ENCODE measurements at regions not wholly inside any gene's neighbourhood (a gene's known extent, or its start where the extent isn't known, plus 50 kb on each side); places are given as distances from the start of the nearest gene placed in this dataset.

DNA sequence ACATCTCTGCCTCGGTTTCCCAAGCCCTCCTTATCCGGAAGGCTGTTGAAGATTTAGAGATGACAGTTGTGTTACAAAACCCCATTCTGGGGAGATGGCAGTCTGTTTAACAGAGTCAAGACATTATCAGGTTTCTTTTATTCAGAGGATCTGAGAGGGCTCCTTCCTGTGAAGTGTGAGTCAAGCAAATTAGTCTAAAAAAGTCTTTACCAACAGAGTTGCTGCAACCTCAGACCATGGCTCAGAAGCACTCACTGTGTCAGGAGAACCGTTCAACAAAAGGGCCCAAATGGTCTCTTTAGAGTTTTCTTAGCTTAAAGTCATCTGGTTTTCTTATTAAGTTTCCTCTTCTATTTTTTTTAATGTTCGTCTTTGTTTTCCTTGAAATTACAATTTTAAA lies 717.8 kb downstream of the EPM2A start:
- no peak for DNase-seq (ENCODE audit: low read depth in 2 of 2)

DNA sequence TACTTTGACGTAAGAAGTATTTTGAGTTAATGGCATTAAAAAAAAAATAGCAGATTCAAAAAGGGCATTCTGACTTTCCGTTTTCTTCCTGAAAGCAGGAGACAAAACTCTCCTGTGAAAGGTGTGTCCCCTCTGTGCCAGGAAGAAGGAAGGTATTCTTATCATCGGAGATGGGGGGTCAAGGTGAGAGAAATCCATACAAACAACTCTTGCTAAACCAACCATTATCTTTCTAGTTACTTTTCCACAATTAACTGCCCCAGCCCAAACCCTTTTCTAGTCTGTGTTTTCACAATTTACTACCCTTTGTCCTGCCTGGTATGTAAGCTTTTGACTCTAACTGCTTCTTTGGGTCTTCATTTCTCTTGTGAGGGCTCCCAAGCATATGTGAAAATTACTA lies 717.3 kb downstream of the EPM2A start:
- no peak for DNase-seq (ENCODE audit: low read depth in 2 of 2)

DNA sequence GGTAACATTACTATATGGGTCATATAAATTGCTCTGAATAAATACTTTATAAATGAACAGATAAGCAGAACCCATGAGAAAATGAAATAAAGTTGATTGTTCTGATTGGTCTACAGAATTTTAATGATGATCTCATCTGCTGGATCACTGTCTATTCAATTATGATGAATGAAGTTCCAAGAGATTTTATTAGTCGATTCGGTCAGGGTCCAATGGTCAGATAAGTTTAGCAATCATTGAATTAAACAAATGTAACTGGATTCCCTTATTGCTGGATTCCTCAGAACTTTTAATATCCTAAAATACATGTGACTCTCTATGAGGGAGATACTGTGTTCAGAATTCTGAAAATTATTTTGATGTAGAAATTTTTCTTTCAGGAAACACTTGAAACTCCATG lies 715.2 kb downstream of the EPM2A start:
- no peak for DNase-seq (ENCODE audit: low read depth in 2 of 2)

DNA sequence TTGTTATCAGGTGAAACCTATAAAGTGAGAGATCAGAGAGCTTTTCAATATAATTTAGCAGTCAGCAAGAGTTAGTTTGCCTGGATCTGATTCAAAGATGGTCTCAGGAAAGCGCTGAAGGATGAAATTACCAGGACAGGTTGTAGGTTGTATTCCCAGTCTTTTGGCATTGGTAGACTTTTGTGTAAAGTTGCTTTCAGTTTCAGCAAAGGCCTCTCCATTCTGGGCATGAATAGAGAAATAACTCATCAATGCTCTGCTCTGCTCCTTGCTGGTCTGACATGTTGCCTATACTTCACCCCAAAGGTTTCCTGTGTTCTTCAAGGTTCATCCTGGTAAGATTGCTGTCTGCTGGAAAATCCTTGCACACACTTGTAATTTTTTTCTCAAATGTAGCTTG lies 714.8 kb downstream of the EPM2A start:
- no peak for DNase-seq (ENCODE audit: low read depth in 2 of 2)

DNA sequence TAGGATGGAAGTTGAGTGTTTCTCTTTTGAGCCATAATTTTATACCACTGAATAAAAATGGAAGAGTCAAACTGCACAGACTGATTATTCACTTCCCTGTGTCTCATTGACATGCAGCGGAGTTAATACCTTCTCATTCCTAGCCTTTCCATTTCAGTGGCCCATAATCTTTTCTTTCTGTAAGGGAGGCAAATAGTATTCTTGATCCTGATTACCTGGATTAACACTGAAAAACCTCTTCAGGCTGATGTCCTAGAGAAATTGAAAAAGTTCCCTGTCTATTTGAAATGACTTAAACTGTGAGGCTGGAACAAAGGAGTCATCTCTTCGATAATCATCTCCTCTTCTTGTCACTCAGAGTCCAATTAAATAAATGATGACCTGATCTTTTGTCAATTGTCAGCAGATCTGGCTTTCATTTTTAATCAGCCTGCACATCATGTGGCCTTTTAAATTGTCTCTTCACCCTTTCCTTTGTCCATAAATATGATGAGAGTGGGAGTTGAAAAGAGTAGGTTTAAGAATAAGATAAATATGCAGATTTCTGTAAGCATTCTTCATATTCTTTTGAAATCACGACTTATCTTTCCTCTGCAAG lies 713.0 kb downstream of the EPM2A start:
- DNase-seq (ENCODE audit: low read depth in 2 of 2): no peak

DNA sequence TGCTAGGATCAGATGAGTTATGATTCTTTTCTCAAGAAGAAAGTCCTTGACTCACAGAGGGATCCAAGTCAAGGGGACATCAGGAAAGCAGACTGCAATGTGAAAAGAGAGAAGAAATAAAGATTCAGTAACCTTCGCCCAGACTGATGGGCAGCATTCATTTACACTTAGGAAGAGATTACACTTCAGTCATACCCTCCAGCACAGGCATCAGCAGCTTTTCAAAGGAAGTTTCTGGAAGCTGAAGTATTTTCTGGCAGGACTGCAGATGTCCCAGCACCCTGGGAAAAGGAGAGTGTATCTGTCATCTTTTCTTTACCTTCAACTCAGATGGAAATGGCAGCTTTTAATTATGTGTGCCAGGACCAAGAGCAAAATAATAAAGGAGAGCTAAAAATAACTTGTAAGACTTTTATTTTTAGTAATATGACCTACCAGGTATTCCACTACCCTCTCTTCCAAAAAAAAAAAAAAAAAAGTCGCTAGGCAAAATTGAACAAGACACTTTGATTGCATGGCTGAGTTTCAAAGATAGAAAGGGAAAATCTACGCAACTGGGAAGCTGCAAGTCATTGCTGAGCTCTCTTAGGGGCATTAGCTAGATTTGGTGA lies 712.1 kb downstream of the EPM2A start:
- DNase-seq (ENCODE audit: low read depth in 2 of 2): no peak

DNA sequence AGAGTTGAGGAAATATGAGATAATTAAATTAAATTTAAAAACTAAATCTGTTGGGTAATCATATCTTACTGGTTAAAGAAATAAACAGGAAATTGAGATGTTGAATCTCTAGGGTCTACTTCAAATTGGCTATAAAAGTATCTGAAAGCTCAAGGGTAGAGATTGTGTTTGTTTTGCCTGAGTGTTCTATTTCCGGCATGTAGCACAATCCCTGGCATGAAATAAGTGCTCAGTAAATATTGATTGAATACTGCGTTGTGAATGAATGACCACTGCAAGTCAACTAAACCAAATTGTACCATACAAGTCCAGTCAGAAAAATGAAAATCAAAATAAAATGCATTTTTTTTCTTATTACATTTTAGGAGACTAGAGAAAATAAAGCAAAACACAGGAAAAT lies 709.8 kb downstream of the EPM2A start:
- no peak for DNase-seq (ENCODE audit: low read depth in 2 of 2)

DNA sequence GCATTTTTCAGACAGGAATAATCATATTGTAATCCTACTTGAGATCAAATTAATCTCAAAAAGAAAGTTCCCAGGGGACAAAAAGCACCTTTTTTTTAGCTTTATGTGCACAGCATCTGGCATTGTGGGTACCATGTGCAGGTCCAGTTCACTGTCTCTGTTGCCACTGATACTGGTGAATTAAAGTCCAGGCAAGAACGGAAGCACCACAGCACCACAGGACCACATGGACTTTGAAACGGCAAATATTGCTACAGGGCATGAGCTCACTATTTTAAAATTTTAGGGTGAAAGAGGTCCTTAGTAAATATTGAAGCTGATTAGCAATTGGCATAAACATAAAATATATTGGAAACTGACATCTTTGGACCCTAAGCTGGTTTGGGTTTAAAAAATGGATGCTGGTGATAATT lies 709.0 kb downstream of the EPM2A start:
- DNase-seq (ENCODE audit: low read depth in 2 of 2): no peak

DNA sequence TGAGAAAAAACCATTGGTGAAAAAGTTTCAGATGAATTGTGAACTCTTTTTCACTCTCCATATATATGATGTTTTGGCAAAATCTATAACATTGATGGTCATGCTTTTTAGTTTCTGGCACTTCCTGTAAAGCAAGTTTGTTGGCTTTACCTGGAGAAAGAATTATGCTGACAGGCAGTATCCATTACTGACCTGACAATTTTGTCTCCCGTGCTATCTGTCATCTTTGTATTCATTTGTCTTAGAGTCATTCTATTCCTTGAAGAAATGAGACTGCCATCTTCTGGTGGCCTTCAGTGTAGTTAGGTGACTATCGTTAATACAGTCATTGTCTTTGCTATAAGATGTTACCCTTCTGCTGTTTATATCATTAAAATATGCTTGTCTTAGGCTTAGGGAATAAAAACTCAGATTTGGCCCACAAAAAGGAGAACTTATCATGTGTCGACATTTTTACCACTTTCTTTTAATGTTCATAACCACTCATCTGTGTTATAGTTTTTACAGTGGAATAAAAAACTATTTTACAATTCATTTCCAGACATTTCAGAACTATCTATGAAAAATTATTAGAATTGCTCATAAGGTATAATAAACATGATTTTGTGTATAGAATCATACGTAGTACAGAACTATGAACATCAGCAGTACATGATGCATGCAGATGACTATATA lies 707.0 kb downstream of the EPM2A start:
- no peak for DNase-seq (ENCODE audit: low read depth in 2 of 2)

DNA sequence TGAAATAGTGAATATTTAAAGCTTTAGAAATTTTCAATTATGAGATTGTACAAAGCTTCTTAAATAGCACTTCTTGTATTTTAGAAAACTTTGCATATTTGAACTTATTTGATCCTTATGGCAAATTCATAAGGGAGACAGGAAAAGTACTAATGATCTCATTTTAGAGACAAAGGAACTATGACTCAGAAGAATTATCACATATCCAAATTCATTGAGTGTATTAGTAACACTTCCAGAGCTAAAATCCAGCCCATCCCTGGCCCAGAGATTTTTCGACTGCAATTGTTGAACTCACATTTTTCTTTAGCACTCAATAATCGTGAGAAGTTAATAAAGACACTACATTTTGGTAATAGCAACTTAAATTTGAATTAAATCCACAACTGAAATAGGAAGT lies 704.3 kb downstream of the EPM2A start:
- no peak for DNase-seq (ENCODE audit: low read depth in 2 of 2)

DNA sequence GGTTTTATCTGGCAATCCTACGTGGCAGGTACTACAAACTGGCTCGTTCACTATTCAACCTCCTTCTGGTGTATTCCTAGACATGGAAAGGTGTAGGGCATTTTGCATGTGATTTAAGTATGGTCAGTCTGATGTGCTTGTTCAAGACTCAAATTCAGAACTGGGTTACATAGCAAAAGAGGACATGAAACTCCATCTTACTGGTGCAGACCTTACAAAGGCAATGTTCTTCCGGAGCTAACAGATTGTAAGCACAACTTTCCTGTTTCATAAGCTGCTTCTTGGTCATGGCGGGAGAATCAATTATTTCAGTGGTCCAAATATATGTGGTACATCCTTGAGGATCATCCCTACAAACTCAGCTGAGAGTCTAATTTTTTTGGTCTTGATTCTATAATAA lies 703.4 kb downstream of the EPM2A start:
- DNase-seq (ENCODE audit: low read depth in 2 of 2): no peak

DNA sequence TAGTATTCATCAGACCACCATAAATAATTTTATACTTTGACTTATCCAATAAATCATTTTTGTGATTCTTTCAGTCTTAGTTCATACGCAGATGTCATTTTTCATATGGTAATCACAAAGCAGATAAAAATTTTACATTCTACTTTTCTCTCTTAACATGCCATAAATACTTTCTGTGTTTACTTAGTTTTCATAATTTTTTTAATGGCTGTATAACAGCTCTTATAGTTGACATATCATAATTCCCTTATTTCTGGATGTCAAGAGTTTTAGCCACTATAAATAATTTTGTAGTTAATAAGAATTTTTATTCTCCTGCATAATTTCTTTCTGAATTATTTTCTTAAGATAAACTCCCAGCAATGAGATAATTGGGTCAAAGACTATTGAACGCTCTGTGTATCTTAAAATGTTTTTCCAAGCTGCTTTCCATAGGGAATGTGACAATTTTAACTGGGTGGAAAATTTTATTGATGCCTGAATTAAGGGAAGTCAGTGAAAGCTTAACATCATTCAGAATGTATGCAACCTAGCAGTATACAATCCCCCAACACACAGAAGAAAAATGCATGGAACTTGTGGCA lies 702.7 kb downstream of the EPM2A start:
- no peak for DNase-seq (ENCODE audit: low read depth in 2 of 2)

DNA sequence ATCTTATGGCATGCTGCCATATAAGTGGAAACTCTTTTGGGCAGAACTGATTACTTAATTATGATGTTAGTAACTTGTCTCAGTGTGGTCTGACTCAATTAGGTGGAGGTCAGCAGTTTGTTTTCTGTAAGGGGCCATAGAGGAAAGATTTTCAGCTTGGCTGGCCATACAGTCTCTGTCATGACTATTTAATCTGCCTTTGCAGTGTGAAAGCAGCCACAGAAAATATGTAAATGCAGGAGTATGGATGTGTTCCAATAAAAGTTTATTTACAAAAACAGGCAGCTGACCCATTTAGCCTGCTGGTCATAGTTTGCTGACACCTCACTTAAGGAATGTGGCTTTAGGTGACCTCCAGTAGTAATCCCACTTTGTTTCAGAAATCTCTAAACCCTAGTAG lies 700.7 kb downstream of the EPM2A start:
- DNase-seq (ENCODE audit: low read depth in 2 of 2): no peak

DNA sequence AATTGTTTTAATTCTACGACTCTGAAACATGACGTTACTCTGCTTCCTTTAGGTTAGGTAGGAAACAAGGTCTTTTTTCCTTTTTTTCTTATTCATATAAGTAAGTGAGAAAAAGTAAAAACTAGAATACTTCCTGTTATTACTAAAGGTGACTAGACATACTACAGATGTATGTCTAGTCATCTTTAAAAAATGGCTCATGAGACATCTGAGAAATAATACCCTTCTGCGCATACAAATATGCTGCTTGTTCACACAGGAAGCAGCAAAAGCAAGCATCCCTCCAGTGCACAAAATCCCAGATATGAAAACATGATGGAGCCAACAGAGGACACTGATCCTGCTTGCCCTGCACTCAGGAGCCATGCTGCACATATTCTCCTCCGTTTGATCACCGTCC lies 699.1 kb downstream of the EPM2A start:
- DNase-seq (ENCODE audit: low read depth in 2 of 2): no peak

DNA sequence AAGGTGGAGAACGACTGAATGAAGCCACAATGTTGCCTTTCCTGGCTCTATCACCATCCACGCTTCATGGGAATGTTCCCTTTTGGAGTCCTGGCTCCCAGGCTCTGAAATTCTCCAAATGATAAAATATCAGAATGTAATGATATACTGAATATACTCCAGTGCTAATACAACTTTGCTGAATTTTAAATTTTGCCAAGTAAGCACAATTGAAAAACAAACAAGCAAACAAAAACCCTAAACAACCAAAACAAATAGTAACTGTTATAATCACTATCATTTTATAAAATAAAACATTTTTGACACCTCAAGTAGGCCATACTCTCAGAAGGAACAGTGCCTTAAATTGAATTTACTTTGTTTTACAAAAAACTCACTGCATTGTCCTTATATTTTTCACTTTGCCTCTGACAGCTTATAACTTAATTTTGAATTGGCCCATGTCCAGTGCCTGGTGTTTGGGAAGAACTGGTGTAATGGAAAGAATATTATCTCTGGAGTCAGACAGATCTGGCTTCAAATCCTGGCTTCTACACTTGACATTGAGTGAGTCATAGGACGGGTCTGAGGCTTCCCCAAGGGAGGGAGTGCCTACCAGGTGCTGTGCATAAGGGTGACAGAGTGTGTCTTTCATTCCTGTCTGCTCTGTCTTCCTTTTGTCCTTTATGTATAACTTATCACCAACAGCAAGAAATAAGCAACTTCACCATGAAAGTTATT lies 698.3 kb downstream of the EPM2A start:
- DNase-seq (ENCODE audit: low read depth in 2 of 2): no peak

DNA sequence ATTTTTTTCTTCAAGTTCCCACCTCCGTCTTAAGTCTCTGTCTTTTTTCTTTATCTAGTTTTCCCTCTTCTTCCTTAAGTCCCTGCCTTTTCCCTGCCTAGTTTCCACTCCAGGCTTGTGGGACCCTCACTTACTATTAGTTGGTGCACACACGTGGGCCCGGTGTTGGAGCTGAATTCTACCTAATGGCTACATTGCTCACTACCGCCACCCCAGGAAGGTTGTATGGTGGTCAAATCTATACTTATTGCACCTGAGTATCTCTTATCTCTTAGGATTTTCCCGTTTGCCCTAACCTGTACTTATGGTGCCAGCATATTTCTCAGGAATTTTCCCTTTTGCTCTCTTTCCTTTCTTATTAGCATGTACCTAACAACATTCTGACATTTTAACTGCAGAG lies 692.8 kb downstream of the EPM2A start:
- DNase-seq (ENCODE audit: low read depth in 2 of 2): no peak

DNA sequence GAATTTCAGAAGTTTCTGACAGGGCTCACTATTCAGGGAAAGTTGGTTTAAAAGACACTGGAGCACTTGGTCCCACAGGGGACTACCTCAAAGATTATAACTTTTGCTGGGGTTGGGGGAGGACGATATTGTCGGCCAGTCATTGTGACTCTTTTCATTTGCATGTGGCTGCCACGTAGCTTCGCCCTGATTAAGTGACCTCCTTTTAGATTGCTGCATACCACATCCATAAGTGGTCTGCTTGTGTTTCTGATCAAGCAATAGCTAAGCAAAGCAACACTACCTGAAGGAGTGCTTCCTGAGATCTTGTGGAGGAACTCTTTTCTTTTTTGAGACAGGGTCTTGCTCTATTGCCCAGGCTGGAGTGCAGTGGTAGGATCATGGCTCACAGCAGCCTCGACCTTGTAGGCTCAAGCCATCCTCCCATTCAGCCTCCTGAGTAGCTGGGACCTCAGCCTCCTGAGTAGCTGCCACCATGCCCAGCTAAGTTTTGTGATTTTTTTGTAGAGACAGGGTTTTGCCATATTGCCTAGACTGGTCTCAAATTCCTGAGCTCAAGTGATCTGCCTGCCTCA lies 691.3 kb downstream of the EPM2A start:
- no peak for DNase-seq (ENCODE audit: low read depth in 2 of 2)

DNA sequence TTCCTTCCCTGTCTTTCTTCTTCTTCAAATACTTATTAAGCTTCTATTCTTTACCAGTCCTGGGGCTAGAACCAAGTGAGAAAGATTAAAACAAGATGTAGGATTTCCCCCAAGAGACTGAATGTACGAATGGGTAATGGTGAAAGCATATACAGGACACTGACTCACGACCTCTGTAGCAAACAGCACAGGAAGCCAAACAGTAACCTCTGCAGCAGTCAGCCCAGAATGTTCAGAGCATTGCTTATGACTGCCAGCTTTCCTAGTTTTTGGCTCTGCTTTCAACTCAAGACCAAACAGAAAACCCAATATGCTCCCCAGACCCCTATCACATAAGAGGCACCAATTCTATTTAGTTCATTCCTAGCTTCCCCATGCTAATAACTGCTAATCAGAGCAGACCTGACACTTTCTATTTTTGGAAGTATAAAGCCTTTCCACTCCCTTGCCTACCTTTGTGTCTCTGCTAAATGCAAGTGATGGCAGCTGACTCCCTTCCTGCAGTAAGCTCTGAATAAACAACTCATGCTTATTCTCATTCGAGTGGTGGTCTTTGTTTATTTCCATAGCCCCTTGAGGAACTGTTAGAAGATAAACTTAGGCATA lies 690.6 kb downstream of the EPM2A start:
- no peak for DNase-seq (ENCODE audit: low read depth in 2 of 2)

DNA sequence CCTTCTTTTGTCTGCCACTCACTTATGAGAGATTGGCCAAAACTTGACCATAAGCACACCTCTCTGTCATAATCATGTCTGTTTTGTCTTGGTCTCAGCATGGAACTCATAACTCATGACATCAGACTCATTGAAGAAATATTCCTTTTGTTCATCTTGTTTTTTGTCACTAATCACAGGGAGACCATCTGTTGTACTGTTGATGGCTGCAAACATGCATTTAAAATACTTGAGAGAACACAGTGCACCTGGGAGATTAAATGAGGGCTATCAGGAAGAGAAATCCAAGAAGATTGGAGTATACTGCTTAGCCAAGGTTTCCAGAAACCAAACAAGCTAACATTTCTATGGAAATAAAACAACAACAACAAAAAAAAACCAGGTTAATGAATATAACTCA lies 689.7 kb downstream of the EPM2A start:
- DNase-seq (ENCODE audit: low read depth in 2 of 2): no peak

DNA sequence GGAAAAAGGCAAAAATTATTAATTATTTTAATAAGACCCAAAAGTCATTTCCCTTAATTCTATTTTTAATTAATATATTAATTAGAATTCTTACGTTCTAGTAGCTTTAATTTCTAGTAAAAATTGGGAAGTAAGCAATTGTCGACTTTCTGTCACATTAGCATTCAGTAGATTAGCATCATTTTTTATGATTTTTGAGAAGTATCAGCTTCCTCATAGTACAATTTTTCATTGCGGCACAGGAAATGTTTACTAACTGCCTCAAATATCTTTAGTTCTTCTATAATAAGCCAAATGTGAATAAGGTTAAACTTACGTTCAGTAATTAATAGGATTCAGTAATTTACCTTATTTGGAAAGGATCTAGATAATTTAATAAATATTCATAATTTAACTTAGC lies 687.4 kb downstream of the EPM2A start:
- DNase-seq (ENCODE audit: low read depth in 2 of 2): no peak

DNA sequence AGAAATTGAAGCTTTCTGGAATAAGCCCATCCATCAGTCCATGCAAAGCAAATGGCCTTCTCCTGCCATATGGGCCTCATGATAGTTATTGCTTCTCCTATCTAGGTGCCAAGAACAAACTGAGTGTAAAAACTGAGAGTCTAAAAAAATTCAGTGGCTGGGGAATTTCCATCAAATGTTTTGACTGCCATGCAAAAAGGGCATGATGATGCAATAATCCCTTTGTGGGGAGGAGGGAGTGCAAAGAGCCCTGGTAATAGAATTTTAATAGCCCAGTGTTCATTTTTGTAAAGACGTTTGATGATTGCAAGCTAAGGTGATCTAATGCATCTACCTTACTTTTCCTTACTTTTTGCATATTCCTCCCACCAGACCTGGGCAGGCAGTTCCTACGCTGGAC lies 683.7 kb downstream of the EPM2A start:
- no peak for DNase-seq (ENCODE audit: low read depth in 2 of 2)

DNA sequence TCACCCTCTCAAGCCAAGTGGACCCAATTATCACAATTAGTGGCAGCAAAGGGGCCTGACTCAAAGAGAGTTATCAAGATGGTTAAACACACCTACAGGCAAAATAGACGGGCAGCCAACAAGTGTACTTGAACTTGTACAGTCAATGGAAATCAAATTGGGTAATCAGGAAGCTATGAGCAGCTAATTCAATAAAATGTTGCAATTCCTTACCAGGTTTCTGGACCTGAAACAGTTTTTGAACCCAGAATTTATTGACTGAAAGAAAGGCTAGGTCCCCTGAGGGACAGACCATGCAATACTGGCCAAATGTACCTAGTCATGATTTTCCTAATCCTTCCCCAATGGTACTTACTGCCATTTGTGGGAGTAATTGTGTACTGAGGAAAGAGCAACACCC lies 679.8 kb downstream of the EPM2A start:
- no peak for DNase-seq (ENCODE audit: low read depth in 2 of 2)
